WTC11 (cell line): ENCODE measurements at regions not wholly inside any gene's neighbourhood (a gene's known extent, or its start where the extent isn't known, plus 50 kb on each side); places are given as distances from the start of the nearest gene placed in this dataset.

ENCODE experiments used
- ATAC-seq: fragments of 200-7000 bp; cut with Tn5 transposase; 2 replicates; pipeline ENCODE4 v1.10.0; 2021; ENCODE audit warnings: mild to moderate bottlenecking, moderate library complexity
- CTCF ChIA-PET: fragments of 300-600 bp; sonication (Branson Sonifier 250); formaldehyde crosslinking; loops from one replicate; lab custom pipeline; 2021; ENCODE audit warnings: antibody characterized with exemption; lab: Charles Lee
- POLR2A ChIA-PET: fragments of 350-600 bp; sonication (Branson Sonifier 250); formaldehyde crosslinking; loops from one replicate; lab custom pipeline; 2021; ENCODE audit warnings: antibody characterized with exemption; lab: Charles Lee
- DNase-seq: peaks from one replicate; pipeline ENCODE4 v3.0.0; 2021; ENCODE audit warnings: low spot score
- H3K27ac Mint-ChIP-seq: 2 replicates; pipeline ENCODE4 v1.8.0; 2021; ENCODE audit warnings: mixed read lengths
- H3K27me3 Mint-ChIP-seq: 2 replicates; pipeline ENCODE4 v1.8.0; 2021; ENCODE audit warnings: low read depth, mild to moderate bottlenecking, moderate library complexity, mixed read lengths
- H3K36me3 Mint-ChIP-seq: 2 replicates; pipeline ENCODE4 v1.8.0; 2021; ENCODE audit warnings: mixed read lengths
- H3K4me1 Mint-ChIP-seq: 2 replicates; pipeline ENCODE4 v1.8.0; 2022; ENCODE audit warnings: mixed read lengths
- H3K4me3 Mint-ChIP-seq: 2 replicates; pipeline ENCODE4 v1.8.0; 2021; ENCODE audit warnings: mild to moderate bottlenecking, moderate library complexity, mixed read lengths
- H3K9me3 Mint-ChIP-seq: 2 replicates; pipeline ENCODE4 v1.8.0; 2021; ENCODE audit warnings: mixed read lengths
- ARID4B ChIP-seq: sonication (generic); formaldehyde crosslinking; IDR thresholded peaks from 2 replicates; pipeline ENCODE4 v1.8.0; 2023; ENCODE audit warnings: missing genetic modification reagents, mild to moderate bottlenecking, borderline replicate concordance
- CBFB ChIP-seq: sonication (generic); formaldehyde crosslinking; IDR thresholded peaks from 2 replicates; pipeline ENCODE4 v1.8.1; 2022; ENCODE audit warnings: mild to moderate bottlenecking, low read depth, missing genetic modification reagents
- CTCF ChIP-seq: fragments of 200-600 bp; IDR thresholded peaks from 2 replicates; pipeline ENCODE4 v1.8.0; 2022; ENCODE audit warnings: antibody characterized with exemption
- HMGA2 ChIP-seq: fragments of 250-450 bp; sonication (Bioruptor Pico); IDR thresholded peaks from 2 replicates; pipeline ENCODE4 v1.4.0; 2021; ENCODE audit warnings: mild to moderate bottlenecking, moderate library complexity
- NR2C2 ChIP-seq: sonication (generic); formaldehyde crosslinking; IDR thresholded peaks from 2 replicates; pipeline ENCODE4 v1.8.0; 2022; ENCODE audit warnings: mild to moderate bottlenecking, missing genetic modification reagents
- PREB ChIP-seq: sonication (generic); formaldehyde crosslinking; IDR thresholded peaks from 2 replicates; pipeline ENCODE4 v1.8.1; 2022; ENCODE audit warnings: mild to moderate bottlenecking, missing genetic modification reagents, moderate library complexity, borderline replicate concordance
- SMAD4 ChIP-seq: sonication (generic); formaldehyde crosslinking; IDR thresholded peaks from 2 replicates; pipeline ENCODE4 v1.8.0; 2022; ENCODE audit warnings: mild to moderate bottlenecking, missing genetic modification reagents
- STAT6 ChIP-seq: sonication (generic); formaldehyde crosslinking; conservative IDR thresholded peaks from 2 replicates; pipeline ENCODE4 v1.8.1; 2023; ENCODE audit warnings: mild to moderate bottlenecking, low read depth, missing genetic modification reagents, moderate library complexity
- ZNF121 ChIP-seq: sonication (generic); formaldehyde crosslinking; IDR thresholded peaks from 2 replicates; pipeline ENCODE4 v1.8.0; 2023; ENCODE audit warnings: missing genetic modification reagents
- ZNF263 ChIP-seq: sonication (generic); formaldehyde crosslinking; IDR thresholded peaks from 2 replicates; pipeline ENCODE4 v1.8.1; 2022; ENCODE audit warnings: low read depth, mild to moderate bottlenecking, moderate library complexity, missing genetic modification reagents
- ZNF512 ChIP-seq: sonication (generic); formaldehyde crosslinking; IDR thresholded peaks from 2 replicates; pipeline ENCODE4 v1.8.1; 2022; ENCODE audit warnings: missing genetic modification reagents, borderline replicate concordance
- TF ChIP-seq, protein P1 (sequence below): sonication (generic); formaldehyde crosslinking; IDR thresholded peaks from 2 replicates; pipeline ENCODE4 v1.8.0; 2023; ENCODE audit warnings: missing genetic modification reagents
- TF ChIP-seq, protein P2 (sequence below): sonication (generic); formaldehyde crosslinking; IDR thresholded peaks from 2 replicates; pipeline ENCODE4 v1.8.0; 2023; ENCODE audit warnings: mild to moderate bottlenecking, missing genetic modification reagents
- TF ChIP-seq, protein P3 (sequence below): fragments of 250-450 bp; sonication (Bioruptor Pico); IDR thresholded peaks from 2 replicates; pipeline ENCODE4 v1.9.0; 2021; ENCODE audit warnings: mild to moderate bottlenecking, borderline replicate concordance

GRCh38 chr6:97919046-97919445 lies 636.0 kb upstream of the MMS22L start:
- Mint-ChIP-seq H3K9me3 (no peaks in the 10 kb centered on the region), H3K36me3 (no peaks in the 10 kb centered on the region), H3K4me1 (peaks cover 63% of the 10 kb centered on the region), H3K4me3 (no peak overlapping the region), H3K27ac (0 out of 2 replicates have a peak overlapping the region, but pooled peaks have one; percentile 13), H3K27me3 (no peaks in the 10 kb centered on the region)
- DNase-seq (no peak), ATAC-seq (no peak)
- POLR2A ChIA-PET = no interaction called here
- TF ChIP-seq CTCF (no peak), PREB (CRISPR knock-in tag) (no peak), ZNF512 (CRISPR knock-in tag) (no peak), ZNF263 (CRISPR knock-in tag) (no peak), SMAD4 (CRISPR knock-in tag) (no peak), NR2C2 (CRISPR knock-in tag) (no peak)
- TF ChIP-seq, protein P1, sequence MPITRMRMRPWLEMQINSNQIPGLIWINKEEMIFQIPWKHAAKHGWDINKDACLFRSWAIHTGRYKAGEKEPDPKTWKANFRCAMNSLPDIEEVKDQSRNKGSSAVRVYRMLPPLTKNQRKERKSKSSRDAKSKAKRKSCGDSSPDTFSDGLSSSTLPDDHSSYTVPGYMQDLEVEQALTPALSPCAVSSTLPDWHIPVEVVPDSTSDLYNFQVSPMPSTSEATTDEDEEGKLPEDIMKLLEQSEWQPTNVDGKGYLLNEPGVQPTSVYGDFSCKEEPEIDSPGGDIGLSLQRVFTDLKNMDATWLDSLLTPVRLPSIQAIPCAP (CRISPR knock-in tag) = no peak
- TF ChIP-seq, protein P2, sequence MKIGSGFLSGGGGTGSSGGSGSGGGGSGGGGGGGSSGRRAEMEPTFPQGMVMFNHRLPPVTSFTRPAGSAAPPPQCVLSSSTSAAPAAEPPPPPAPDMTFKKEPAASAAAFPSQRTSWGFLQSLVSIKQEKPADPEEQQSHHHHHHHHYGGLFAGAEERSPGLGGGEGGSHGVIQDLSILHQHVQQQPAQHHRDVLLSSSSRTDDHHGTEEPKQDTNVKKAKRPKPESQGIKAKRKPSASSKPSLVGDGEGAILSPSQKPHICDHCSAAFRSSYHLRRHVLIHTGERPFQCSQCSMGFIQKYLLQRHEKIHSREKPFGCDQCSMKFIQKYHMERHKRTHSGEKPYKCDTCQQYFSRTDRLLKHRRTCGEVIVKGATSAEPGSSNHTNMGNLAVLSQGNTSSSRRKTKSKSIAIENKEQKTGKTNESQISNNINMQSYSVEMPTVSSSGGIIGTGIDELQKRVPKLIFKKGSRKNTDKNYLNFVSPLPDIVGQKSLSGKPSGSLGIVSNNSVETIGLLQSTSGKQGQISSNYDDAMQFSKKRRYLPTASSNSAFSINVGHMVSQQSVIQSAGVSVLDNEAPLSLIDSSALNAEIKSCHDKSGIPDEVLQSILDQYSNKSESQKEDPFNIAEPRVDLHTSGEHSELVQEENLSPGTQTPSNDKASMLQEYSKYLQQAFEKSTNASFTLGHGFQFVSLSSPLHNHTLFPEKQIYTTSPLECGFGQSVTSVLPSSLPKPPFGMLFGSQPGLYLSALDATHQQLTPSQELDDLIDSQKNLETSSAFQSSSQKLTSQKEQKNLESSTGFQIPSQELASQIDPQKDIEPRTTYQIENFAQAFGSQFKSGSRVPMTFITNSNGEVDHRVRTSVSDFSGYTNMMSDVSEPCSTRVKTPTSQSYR (CRISPR knock-in tag) = no peak
- CTCF ChIA-PET = interaction anchor here (1.2 kb wide), 1 partner anchor 193 kb away, joined by 5 read pairs; no protein-coding TSS in a partner anchor

DNA sequence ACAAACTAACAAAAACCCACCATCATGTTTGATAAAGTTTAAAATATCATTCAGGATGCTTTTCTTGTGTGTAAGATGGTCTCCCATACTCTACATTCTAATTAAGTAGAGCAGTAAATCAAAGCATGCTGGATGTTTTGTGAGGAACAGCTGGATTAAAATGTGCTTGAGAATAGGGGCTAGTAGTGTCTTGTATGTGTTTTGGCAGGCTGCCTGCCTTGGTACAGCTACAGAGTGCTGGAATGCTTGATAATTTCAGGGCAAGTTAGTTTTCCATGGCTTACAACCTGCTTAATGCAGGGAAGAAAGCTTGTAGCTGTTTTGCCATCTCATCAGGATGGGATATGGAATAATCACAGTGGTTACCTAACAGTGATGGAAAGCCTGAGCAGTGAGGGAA lies 636.6 kb upstream of the MMS22L start:
- Mint-ChIP-seq H3K4me3 (no peak overlapping the region), H3K9me3 (no peaks in the 10 kb centered on the region), H3K36me3 (no peaks in the 10 kb centered on the region), H3K27me3 (no peaks in the 10 kb centered on the region), H3K27ac (peak overlapping the region; percentile 13), H3K4me1 (peaks cover 61% of the 10 kb centered on the region)
- no peak for ATAC-seq
- no peak for DNase-seq
- ChIA-PET CTCF (interaction anchor here (1.2 kb wide), 1 partner anchor 193 kb away, joined by 5 read pairs; no protein-coding TSS in a partner anchor), POLR2A (no interaction called here)
- no peak for TF ChIP-seq ARID4B (CRISPR knock-in tag)
- TF ChIP-seq STAT6 (CRISPR knock-in tag) = no peak
- no peak for TF ChIP-seq HMGA2 (CRISPR knock-in tag)
- TF ChIP-seq CBFB = no peak
- no peak for TF ChIP-seq ZNF121 (CRISPR knock-in tag)
- TF ChIP-seq, protein P3, sequence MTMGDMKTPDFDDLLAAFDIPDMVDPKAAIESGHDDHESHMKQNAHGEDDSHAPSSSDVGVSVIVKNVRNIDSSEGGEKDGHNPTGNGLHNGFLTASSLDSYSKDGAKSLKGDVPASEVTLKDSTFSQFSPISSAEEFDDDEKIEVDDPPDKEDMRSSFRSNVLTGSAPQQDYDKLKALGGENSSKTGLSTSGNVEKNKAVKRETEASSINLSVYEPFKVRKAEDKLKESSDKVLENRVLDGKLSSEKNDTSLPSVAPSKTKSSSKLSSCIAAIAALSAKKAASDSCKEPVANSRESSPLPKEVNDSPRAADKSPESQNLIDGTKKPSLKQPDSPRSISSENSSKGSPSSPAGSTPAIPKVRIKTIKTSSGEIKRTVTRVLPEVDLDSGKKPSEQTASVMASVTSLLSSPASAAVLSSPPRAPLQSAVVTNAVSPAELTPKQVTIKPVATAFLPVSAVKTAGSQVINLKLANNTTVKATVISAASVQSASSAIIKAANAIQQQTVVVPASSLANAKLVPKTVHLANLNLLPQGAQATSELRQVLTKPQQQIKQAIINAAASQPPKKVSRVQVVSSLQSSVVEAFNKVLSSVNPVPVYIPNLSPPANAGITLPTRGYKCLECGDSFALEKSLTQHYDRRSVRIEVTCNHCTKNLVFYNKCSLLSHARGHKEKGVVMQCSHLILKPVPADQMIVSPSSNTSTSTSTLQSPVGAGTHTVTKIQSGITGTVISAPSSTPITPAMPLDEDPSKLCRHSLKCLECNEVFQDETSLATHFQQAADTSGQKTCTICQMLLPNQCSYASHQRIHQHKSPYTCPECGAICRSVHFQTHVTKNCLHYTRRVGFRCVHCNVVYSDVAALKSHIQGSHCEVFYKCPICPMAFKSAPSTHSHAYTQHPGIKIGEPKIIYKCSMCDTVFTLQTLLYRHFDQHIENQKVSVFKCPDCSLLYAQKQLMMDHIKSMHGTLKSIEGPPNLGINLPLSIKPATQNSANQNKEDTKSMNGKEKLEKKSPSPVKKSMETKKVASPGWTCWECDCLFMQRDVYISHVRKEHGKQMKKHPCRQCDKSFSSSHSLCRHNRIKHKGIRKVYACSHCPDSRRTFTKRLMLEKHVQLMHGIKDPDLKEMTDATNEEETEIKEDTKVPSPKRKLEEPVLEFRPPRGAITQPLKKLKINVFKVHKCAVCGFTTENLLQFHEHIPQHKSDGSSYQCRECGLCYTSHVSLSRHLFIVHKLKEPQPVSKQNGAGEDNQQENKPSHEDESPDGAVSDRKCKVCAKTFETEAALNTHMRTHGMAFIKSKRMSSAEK (CRISPR knock-in tag) = no peak
